ENCODE measurements at regions not wholly inside any gene's neighbourhood (a gene's known extent, or its start where the extent isn't known, plus 50 kb on each side); places are given as distances from the start of the nearest gene placed in this dataset.

DNA sequence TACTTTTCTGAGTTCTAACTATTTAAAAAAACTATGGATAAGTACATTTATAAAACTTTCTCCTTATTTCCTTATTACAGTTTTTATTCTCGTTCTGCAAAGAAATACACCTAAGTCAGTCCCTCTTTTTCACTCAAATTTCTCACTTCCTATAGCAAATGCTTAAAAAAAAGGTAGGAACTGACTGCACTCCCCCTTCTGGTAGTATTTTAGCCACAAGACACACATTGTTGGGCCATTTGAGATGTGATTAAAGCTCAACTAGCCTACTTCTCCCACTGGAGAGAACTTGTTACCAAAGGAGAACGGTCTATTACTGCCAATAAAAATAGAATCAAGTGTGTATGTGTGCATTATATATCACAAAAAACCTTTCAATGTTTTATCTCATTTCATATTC lies 521.9 kb upstream of the PRMT6 start:
- DNase-seq (ENCODE audit: extremely low read depth, low read depth): no peak
- H3K4me3 ChIP-seq (replicated peaks; ENCODE audit: low read depth, low read length): no peak overlapping the region
- TF ChIP-seq, protein P1, sequence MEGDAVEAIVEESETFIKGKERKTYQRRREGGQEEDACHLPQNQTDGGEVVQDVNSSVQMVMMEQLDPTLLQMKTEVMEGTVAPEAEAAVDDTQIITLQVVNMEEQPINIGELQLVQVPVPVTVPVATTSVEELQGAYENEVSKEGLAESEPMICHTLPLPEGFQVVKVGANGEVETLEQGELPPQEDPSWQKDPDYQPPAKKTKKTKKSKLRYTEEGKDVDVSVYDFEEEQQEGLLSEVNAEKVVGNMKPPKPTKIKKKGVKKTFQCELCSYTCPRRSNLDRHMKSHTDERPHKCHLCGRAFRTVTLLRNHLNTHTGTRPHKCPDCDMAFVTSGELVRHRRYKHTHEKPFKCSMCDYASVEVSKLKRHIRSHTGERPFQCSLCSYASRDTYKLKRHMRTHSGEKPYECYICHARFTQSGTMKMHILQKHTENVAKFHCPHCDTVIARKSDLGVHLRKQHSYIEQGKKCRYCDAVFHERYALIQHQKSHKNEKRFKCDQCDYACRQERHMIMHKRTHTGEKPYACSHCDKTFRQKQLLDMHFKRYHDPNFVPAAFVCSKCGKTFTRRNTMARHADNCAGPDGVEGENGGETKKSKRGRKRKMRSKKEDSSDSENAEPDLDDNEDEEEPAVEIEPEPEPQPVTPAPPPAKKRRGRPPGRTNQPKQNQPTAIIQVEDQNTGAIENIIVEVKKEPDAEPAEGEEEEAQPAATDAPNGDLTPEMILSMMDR (IDR thresholded peaks at IDR 0.05; ENCODE audit: low read depth, low read length, missing control alignments): no peak

- DNase-seq (ENCODE audit: extremely low read depth, low read depth): no peak
- H3K4me3 ChIP-seq (replicated peaks; ENCODE audit: low read depth, low read length): no peak overlapping the region
Observed at GRCh38 chr1:106536741-106537140, 519.7 kb upstream of the PRMT6 start.

GRCh38 chr1:106548726-106549125 lies 507.7 kb upstream of the PRMT6 start:
- no peak for DNase-seq (ENCODE audit: extremely low read depth, low read depth)
- no peak overlapping the region for H3K4me3 ChIP-seq (replicated peaks; ENCODE audit: low read depth, low read length)
- TF ChIP-seq, protein P1 (IDR thresholded peaks at IDR 0.05; ENCODE audit: low read depth, low read length, missing control alignments): no peak

More at GRCh38 chr1:106536741-106537140, 519.7 kb upstream of the PRMT6 start:
- TF ChIP-seq, protein P1 (IDR thresholded peaks at IDR 0.05; ENCODE audit: low read depth, low read length, missing control alignments): no peak

DNA sequence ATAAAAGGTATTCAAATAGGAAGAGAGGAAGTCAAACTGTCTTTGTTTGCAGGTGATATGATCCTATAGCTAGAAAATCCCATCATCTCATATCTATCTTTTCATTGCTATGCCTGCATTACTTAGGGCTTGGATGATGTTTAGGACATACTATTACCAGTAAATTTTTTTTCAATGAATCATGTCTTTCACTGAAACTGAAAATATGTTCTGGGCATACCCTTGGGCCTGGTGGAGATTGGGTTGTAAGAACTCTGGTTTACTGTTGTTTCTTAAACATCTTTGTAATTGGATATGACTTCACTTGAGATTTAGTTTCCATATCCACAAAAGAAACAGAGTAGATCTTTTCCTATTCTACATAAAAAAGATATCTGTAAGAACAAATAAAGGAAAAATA lies 502.2 kb upstream of the PRMT6 start:
- H3K4me3 ChIP-seq (replicated peaks; ENCODE audit: low read depth, low read length): no peak overlapping the region
- no peak for DNase-seq (ENCODE audit: extremely low read depth, low read depth)
- TF ChIP-seq, protein P1 (IDR thresholded peaks at IDR 0.05; ENCODE audit: low read depth, low read length, missing control alignments): no peak

DNA sequence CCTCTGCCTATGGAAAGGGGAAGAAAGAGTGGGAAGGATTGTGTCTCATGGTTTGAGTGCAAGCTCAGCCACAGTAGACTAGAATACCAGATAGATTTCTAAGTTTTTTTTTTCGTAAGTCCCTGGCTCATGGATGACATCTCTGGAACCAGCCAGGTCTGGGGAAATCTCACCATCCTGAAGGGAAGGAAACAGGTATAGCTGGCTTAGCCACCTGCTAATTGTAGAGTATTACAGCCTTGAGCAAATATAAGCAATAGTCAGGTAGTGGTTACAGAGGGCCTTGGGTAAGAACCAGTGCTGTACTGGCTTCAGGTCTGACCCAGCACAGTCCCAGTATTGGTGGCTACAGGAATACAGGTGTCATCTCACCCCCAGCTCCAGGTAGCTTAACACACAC lies 500.9 kb upstream of the PRMT6 start:
- TF ChIP-seq, protein P1 (IDR thresholded peaks at IDR 0.05; ENCODE audit: low read depth, low read length, missing control alignments): no peak
- no peak overlapping the region for H3K4me3 ChIP-seq (replicated peaks; ENCODE audit: low read depth, low read length)
- no peak for DNase-seq (ENCODE audit: extremely low read depth, low read depth)

GRCh38 chr1:106564192-106564591 lies 492.3 kb upstream of the PRMT6 start:
- no peak overlapping the region for H3K4me3 ChIP-seq (replicated peaks; ENCODE audit: low read depth, low read length)
- TF ChIP-seq, protein P1 (IDR thresholded peaks at IDR 0.05; ENCODE audit: low read depth, low read length, missing control alignments): no peak
- DNase-seq (ENCODE audit: extremely low read depth, low read depth): no peak
